Upper lobe of right lung (tissue), 1 donor: ENCODE measurements at regions not wholly inside any gene's neighbourhood (a gene's known extent, or its start where the extent isn't known, plus 50 kb on each side); places are given as distances from the start of the nearest gene placed in this dataset.

Experiments used
- ATAC-seq: fragments of 200-7000 bp; cut with Tn5 transposase; one replicate; pipeline ENCODE4 v1.9.1; 2020; ENCODE audit warnings: mild to moderate bottlenecking, moderate library complexity
- DNase-seq: peaks from one replicate; pipeline ENCODE4 v3.0.0-alpha.2; 2020
- H3K27ac ChIP-seq: fragments of 200-600 bp; one replicate; pipeline ENCODE4 v1.8.0; 2022
- H3K27me3 ChIP-seq: fragments of 200-600 bp; one replicate; pipeline ENCODE4 v1.8.0; 2022; ENCODE audit warnings: mild to moderate bottlenecking
- H3K36me3 ChIP-seq: fragments of 200-600 bp; one replicate; pipeline ENCODE4 v1.8.0; 2022
- H3K4me1 ChIP-seq: fragments of 200-600 bp; one replicate; pipeline ENCODE4 v1.8.0; 2022
- H3K4me3 ChIP-seq: fragments of 200-600 bp; one replicate; pipeline ENCODE4 v1.8.0; 2022; ENCODE audit warnings: mild to moderate bottlenecking
- H3K9me3 ChIP-seq: fragments of 200-600 bp; one replicate; pipeline ENCODE4 v1.8.0; 2022
- intact Hi-C: fragments of 100-400 bp; cut with DNase I; formaldehyde crosslinking; loops from one replicate; pipeline ENCODE4 v1.11.0; 2022
- TF ChIP-seq, protein P1 (sequence below): fragments of 200-600 bp; IDR thresholded peaks from one replicate; pipeline ENCODE4 v1.8.0; 2022; ENCODE audit warnings: antibody characterized with exemption
- donor health status: DM: no; HTN: yes; CAD: no; lungs with severe emphysema.

DNA sequence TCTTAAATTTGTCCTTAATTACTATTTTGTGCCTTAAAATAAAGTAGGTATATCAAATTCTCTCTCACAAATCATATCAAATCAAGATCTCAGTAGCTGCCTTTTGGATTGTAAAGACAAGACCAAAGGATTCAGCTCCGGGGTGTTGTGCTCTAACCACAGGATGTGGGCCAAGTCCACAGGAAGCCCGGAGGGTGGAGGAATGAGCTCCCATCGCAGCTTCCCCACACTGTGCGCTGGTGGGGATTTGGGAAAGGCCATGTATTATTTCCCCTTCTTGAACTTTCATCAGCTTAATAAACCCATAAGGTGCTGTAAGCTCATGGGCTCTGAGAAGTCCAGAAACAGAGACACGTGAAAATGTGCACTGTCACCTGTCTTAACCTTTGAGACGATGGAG lies 241.6 kb upstream of the TCERG1L start:
- intact Hi-C loops, result no loop called here
- ATAC-seq, result no peak
- H3K27me3 ChIP-seq, result no peaks in the 10 kb centered on the region

DNA sequence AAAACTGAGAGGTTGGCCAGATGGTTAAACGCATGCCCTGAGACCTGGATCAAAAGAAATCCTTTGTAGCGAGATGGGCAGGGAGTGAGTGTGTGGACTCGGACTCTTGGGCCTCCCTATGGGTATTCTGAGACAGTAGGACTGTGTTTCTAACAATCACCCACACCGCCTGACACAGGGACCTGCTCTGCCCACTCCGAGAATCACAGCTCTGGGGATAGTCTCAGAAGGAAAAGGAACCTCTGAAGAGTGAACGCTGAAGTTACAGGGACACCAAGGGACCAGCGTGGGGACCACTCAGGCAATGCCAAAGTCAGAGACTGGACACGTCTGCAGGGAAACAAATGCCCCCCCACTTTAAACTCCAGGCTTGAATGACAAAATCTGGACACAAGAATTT lies 242.1 kb upstream of the TCERG1L start:
- ATAC-seq (no peak), DNase-seq (no peak)
- Histone ChIP-seq H3K4me3 (no peak overlapping the region), H3K27ac (no peak overlapping the region), H3K9me3 (no peaks in the 10 kb centered on the region), H3K4me1 (no peaks in the 10 kb centered on the region), H3K36me3 (no peaks in the 10 kb centered on the region), H3K27me3 (no peaks in the 10 kb centered on the region)
- intact Hi-C loops, result no loop called here
- TF ChIP-seq, protein P1, sequence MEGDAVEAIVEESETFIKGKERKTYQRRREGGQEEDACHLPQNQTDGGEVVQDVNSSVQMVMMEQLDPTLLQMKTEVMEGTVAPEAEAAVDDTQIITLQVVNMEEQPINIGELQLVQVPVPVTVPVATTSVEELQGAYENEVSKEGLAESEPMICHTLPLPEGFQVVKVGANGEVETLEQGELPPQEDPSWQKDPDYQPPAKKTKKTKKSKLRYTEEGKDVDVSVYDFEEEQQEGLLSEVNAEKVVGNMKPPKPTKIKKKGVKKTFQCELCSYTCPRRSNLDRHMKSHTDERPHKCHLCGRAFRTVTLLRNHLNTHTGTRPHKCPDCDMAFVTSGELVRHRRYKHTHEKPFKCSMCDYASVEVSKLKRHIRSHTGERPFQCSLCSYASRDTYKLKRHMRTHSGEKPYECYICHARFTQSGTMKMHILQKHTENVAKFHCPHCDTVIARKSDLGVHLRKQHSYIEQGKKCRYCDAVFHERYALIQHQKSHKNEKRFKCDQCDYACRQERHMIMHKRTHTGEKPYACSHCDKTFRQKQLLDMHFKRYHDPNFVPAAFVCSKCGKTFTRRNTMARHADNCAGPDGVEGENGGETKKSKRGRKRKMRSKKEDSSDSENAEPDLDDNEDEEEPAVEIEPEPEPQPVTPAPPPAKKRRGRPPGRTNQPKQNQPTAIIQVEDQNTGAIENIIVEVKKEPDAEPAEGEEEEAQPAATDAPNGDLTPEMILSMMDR, result no peak

More for the DNA sequence above, 241.6 kb upstream of the TCERG1L start:
- H3K4me1 ChIP-seq, result no peaks in the 10 kb centered on the region
- no peak overlapping the region for H3K27ac ChIP-seq
- no peak for DNase-seq
- no peaks in the 10 kb centered on the region for H3K36me3 ChIP-seq
- TF ChIP-seq, protein P1, result no peak
- no peaks in the 10 kb centered on the region for H3K9me3 ChIP-seq
- no peak overlapping the region for H3K4me3 ChIP-seq

DNA sequence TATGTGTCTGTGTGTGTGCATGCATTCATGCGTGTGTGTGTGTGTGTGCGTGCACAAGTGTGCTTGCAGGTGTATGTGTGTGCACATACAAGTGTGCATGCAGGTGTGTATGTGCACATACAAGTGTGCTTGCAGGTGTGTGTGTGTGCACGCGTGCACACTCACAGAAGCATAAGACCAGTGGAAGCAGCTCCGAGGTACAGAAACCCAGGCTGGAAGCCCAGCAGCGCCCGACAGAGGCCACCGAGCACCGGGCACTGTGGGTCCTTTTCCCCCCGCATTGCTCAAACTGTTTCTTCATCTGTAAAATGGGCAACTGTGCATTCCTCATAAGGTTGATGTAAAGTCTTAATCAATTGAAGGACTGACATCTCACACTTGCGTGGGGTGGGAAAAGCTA lies 243.3 kb upstream of the TCERG1L start:
- Histone ChIP-seq H3K27ac (no peak overlapping the region), H3K27me3 (no peaks in the 10 kb centered on the region), H3K9me3 (no peaks in the 10 kb centered on the region), H3K4me1 (no peaks in the 10 kb centered on the region), H3K4me3 (no peak overlapping the region), H3K36me3 (no peaks in the 10 kb centered on the region)
- DNase-seq (no peak), ATAC-seq (no peak)
- intact Hi-C loops, result no loop called here
- TF ChIP-seq, protein P1, result no peak

DNA sequence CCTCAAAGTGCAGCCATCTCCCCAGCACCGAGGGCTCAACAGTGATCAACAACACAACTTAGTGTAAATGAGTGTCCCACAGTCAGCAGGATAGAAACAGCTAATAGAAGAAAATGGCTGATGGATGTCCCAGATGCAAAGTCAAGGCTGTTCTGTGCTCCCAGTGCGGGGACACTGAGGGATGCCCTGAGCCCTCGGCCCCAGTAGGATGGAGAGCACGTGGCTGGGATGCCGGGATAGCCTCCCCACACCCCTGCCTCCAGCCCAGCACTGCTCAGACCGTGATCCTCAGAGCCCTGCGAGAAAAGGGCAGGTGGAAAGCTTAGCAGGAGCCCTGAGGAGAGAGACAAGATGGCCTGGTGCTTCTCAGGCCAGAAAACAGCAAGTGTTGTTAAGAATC lies 243.9 kb upstream of the TCERG1L start:
- H3K4me1 ChIP-seq, result no peaks in the 10 kb centered on the region
- no peaks in the 10 kb centered on the region for H3K27me3 ChIP-seq
- H3K36me3 ChIP-seq, result no peaks in the 10 kb centered on the region
- TF ChIP-seq, protein P1, result no peak
- no peaks in the 10 kb centered on the region for H3K9me3 ChIP-seq
- peak; percentile 6 for ATAC-seq
- intact Hi-C loops, result no loop called here
- no peak overlapping the region for H3K4me3 ChIP-seq
- DNase-seq, result no peak
- H3K27ac ChIP-seq, result no peak overlapping the region

DNA sequence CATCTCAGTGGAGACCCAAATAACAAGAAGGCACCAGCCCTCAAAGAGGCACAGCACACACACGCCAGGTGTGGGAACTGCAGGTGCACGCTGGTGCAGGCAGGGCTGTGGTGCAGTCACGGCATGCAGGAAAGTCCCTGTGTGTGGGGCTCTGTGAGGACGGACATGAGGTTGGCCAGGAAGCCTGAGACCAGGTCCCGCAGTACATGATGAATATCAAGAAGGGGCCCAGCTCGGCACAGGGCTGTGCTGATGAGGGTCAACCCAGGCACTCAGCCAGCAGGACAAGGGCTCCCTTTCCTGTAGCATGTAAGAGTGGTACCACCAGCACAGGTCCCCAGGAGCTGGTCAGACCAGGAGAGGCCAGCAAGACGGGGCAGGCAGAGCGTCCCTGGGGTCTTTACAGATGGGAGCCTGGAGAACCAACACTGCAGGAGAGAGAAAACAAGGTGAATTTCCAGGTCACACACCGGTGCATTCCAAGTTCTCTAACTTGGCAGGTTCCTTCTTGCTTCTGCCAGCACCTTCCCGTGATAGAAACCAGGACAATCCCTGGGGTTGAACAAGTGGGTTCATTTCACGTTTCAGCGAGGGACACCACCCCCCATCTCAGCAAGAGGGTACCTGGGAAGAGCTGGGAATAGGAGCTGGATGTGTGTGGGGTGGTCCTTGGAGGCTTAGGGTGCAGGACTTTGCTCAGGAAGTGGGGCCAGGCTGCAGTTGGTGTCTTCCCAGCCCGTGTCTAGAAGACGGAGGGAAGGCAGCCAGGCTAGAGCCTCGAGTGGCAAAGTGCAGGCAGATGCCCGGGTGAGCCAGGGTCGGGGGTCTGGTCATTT lies 244.8 kb upstream of the TCERG1L start:
- Histone ChIP-seq H3K4me1 (no peaks in the 10 kb centered on the region), H3K27me3 (no peaks in the 10 kb centered on the region), H3K9me3 (no peaks in the 10 kb centered on the region), H3K27ac (no peak overlapping the region), H3K4me3 (no peak overlapping the region), H3K36me3 (no peaks in the 10 kb centered on the region)
- intact Hi-C loops, result no loop called here
- DNase-seq, result no peak
- ATAC-seq, result peak; percentile 5
- TF ChIP-seq, protein P1, result no peak
